Glomerular endothelial cell (primary cell): ENCODE measurements at regions not wholly inside any gene's neighbourhood (a gene's known extent, or its start where the extent isn't known, plus 50 kb on each side); places are given as distances from the start of the nearest gene placed in this dataset.
A peak's percentile ranks its signal among the peaks of the same experiment; 100 is the strongest.
"Not testable (repeated sequence)": the region's sequence is repeated elsewhere in the genome, so short reads cannot be mapped to it uniquely, and the experiment has no call there.

Source experiments
- DNase-seq: peaks from one replicate; pipeline ENCODE4 v3.0.0-alpha.2; 2011; ENCODE audit warnings: low read depth, low spot score; ENCODE audit errors: extremely low read depth

DNA sequence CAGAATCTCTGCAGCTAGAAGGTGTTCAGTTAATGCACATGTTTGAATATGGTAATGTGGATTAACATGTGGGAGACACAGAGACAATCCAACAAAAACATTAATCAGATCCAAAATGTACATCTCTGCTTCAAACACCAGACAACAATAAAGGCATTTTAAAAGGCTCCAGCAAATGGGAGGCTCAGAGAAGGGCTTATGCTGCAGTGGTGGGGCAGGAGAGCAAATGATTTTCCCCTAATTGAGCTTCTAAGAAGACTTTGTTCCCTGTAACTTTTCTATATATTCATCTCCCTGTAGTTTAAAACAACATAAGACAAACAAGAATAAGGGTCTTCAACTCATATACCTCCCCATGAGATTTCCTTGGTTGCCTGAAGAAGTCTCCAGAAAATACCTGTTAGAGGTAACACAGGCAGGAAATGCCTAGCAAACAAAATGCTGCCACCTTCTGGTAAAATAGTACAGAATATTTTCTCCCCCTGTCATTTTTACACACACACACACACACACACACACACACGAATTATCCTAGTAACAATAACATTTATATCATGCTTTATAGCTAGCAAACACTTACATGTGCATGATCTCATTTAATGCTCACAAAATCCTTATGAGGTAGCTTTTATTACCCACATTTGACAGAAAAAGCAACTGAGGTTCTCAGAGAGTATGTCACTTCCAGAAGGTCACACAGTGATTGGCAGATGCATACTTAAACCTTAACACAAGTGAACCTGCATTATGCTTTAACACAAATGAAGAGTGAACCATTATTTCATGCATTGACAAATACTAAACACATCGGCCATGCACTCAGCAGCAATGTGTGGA lies 123.4 kb upstream of the MB21D2 start:
- peak; percentile 16 for DNase-seq

- no peak for DNase-seq
These were observed 128.7 kb upstream of the MB21D2 start for GRCh38 chr3:193046371-193046770.

GRCh38 chr3:193047461-193047860 lies 129.8 kb upstream of the MB21D2 start:
- DNase-seq, result not testable (repeated sequence)

- no peak for DNase-seq
These were observed 130.5 kb upstream of the MB21D2 start for GRCh38 chr3:193048127-193048526.

DNA sequence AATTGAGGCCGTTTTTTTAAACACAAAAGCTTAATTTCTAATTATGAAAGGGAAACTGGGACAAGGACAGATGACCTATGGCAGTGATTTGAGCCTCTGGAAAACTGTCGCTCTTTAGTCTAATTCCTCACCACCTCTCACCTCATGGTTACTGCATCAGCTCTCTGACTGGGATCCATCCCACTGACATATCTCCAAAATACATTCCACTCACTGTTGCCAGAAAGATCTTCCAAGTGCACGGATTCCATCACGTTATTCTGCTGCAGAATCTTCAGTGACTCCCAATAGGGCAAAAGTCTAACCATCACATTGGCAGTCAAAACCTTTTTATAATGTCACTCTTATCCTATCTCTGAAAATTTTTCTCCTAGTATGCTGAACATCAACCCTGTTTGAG lies 132.3 kb upstream of the MB21D2 start:
- DNase-seq, result no peak

DNA sequence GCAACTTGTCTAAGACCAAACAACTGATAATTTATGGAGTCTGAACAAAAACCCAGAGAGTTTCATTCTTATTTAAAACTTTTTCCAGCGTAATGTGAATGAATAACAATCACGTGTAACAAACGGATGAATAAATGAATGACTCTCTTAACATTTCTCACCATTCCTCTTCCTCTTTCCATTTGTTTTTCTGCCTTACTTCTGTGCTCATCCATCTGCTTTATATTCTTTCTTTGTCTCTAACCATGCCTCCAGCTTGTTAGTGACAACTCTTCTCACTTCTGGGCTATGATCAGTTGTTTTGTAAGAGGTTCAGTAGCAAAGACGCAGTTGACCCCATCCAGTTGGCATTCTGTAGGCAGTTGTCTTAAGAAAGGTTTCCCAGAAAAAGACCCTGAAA lies 133.7 kb upstream of the MB21D2 start:
- no peak for DNase-seq

- DNase-seq, result no peak
These were observed 134.8 kb upstream of the MB21D2 start for GRCh38 chr3:193052354-193053045.

- no peak for DNase-seq
These were observed 135.4 kb upstream of the MB21D2 start for GRCh38 chr3:193053046-193053435.

DNA sequence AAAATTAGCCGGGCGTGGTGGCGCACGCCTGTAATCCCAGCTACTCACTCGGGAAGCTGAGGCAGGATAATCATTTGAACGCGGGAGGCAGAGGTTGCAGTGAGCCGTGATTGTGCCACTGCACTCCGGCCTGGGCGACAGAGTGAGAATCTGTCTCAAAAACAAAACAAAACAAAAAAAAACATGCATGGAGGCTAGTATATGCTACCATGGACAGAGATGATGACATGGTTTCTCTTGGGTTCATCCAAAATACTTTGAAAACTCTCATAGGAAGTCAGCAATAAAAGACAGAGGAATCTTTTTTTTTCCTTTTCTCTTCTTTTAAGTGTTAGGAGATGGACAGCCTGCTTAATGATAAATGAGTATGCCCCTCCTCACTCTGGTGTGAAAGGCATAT lies 137.7 kb upstream of the MB21D2 start:
- no peak for DNase-seq

DNA sequence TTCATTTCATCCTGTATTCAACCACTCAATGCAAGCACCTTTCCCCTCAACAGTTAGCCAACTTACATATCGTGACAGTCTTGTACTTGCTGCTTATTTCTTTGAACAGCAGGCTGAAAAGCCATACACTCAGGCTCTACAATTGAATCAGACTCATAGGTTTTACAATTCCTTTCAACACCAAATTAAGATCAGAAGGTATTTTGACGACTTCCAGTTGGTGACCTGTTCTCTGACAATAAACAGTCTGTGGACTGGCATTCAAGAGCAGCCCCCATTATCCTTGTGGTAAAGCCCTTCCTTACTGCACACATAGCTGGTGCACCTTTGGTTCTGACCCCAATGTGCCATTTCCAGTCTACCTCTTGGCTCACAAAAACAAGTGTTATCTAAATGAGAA lies 140.0 kb upstream of the MB21D2 start:
- DNase-seq, result no peak

- no peak for DNase-seq
These were observed 143.3 kb upstream of the MB21D2 start for GRCh38 chr3:193060748-193061546.

DNA sequence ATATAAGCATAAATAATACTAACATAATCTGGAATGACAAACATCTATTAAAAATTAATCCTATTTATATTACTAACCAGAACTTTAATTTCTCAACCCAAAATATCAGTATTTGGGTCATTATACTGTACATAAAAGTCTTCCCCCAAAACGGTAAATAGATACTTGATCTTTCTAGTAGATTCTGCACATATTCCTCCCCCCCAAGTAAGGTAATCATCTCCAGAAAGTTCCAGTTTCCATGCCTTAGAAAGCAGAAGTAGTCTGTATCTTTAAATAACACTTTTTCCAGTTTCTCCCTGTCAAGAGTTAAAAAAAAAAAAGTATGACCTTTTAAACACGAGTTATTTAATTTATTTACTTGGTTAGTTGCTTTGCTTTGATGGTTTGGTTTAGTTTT lies 150.7 kb upstream of the MB21D2 start:
- no peak for DNase-seq

- DNase-seq, result not testable (repeated sequence)
These were observed 152.1 kb upstream of the MB21D2 start for GRCh38 chr3:193069732-193070131.

DNA sequence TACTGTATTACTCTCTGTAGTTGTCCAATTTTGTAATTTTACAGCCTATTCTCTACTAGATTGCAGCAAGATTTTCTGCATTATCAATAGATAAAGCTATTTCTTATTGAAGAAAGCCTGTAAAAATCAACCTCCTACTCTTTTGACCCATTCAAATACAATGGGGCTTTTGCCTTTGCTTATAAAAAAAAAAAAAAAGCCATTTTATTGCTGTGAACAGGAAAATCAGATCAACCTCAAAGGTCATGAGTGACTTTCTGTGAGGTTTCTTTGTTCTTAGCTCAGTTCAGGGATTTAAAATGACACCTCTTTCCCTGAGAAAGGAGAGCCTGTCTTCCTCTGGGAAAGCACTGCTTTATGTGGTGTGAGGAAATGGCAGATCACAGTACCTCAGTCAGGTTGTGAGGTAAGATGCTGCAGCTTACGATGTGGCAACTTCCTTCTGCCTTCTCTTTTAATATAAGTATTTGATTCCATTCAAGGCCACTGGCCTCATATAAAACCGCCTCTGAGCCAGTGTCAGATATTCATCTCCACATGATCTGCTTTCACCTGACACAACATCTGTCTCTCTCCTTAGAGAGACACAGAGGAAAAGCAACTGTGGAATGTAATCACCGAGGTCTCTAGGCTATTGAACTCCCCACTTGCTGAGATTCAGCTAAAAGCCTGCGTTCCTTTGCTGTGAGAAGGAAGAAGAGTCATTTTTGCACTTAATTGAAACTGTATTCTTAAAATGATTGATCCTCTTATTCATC lies 161.5 kb upstream of the MB21D2 start:
- DNase-seq, result no peak

- DNase-seq, result no peak
These were observed 160.1 kb upstream of the PLAAT1 start for GRCh38 chr3:193080821-193081365.

- no peak for DNase-seq
These were observed 155.4 kb upstream of the PLAAT1 start for GRCh38 chr3:193085655-193086054.

DNA sequence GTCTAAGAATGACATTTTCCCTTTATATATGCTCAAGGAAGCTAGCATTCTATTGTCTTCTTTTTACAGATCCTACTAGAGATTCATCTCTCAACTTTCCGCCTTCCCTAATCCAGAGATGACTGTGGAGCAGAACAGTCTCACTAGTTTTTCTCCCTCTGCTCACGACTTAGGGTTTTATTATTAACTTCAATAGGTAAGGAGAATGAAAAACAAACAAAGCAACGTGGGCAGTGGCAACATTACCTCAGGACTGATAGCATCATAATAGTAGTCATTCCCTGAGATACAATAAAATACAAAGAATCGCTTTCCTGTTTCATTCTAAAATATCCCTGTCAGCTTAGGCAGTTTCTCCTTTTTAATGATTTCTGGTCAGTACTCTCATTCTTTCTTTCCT lies 154.3 kb upstream of the PLAAT1 start:
- no peak for DNase-seq

- no peak for DNase-seq
These were observed 153.7 kb upstream of the PLAAT1 start for GRCh38 chr3:193087336-193087735.

DNA sequence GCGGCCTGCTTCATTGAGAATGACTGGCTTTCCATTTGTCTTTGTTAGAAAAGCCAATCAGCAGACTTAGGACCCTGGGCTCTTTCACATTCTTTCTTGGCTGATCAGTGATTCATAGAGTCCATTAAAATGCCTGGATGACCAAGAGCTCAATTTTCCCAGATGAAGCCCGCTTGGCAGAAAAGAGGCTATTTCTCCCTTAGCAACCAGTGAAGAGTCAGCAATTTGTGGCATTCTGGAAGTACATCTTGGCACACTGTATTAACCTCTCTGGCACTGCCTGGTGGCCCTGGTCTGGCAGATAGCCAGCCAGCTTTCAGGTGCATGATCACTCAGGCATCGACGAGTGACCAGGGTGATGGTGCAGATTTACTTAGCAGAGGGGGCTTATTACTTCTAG lies 145.7 kb upstream of the PLAAT1 start:
- no peak for DNase-seq

- DNase-seq, result no peak
These were observed 144.9 kb upstream of the PLAAT1 start for GRCh38 chr3:193096076-193096475.
